Activated T-cell treated with anti-CD3 and anti-CD28 coated beads, Interleukin-2, amount 50 U/mL, for 72 hours (primary cell): ENCODE measurements at regions not wholly inside any gene's neighbourhood (a gene's known extent, or its start where the extent isn't known, plus 50 kb on each side); places are given as distances from the start of the nearest gene placed in this dataset.

Source experiments
- ATAC-seq, 2 donors: fragments of 150-1000 bp; cut with Tn5 transposase; replicated peaks in 1 of 2; 2 replicates each; pipeline ENCODE4 v1.10.0; 2021; ENCODE audit warnings: moderate library complexity in 2 of 2, mild to moderate bottlenecking in 1 of 2
- DNase-seq, 2 donors: peaks; one replicate each; pipeline ENCODE4 v3.0.0; 2021 to 2022; ENCODE audit warnings: mixed read lengths in 1 of 2
- H3K27ac Mint-ChIP-seq: one replicate; pipeline ENCODE4 v1.8.0; 2022; ENCODE audit warnings: mild to moderate bottlenecking, moderate library complexity, mixed read lengths
- H3K27me3 Mint-ChIP-seq: one replicate; pipeline ENCODE4 v1.8.0; 2022; ENCODE audit warnings: low read depth, mixed read lengths
- H3K36me3 Mint-ChIP-seq, 2 donors: one replicate each; pipeline ENCODE4 v1.8.0; 2022; ENCODE audit warnings: mixed read lengths in 2 of 2, mild to moderate bottlenecking in 1 of 2; ENCODE audit not compliant: insufficient read depth in 2 of 2
- H3K4me1 Mint-ChIP-seq: one replicate; pipeline ENCODE4 v1.8.0; 2022; ENCODE audit warnings: low read depth, mixed read lengths
- H3K4me3 Mint-ChIP-seq, 2 donors: one replicate each; pipeline ENCODE4 v1.8.0; 2022; ENCODE audit warnings: mild to moderate bottlenecking in 2 of 2, mixed read lengths in 2 of 2, moderate library complexity in 2 of 2
- H3K9me3 Mint-ChIP-seq, 2 donors: one replicate each; pipeline ENCODE4 v1.8.0; 2022; ENCODE audit warnings: mixed read lengths in 2 of 2

DNA sequence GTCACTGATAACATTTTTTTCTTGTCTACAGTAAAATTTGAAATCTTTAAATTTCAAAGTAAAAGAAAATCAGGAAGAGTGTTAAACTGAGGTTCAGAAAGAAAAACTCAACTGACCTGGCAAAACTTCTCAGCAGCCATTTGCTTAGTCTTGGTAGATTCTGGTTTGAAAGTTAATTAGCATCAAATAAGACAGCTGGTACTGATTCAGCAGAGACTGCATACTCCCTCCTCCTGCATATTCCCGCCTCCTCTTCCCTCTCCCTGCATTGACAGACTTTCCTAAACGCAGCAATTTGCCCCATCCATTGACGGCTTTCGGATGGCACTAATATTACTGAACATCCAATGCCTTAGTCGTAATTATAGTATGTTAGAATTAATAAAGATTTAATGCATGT lies 520.8 kb downstream of the FLRT2 start:
- H3K4me3 Mint-ChIP-seq, result no peak overlapping the region
- ATAC-seq, result no peak
- H3K9me3 Mint-ChIP-seq, result peaks cover 2 to 3% of the 10 kb centered on the region in 2 donors
- DNase-seq, result no peak
- no peaks in the 10 kb centered on the region for H3K27me3 Mint-ChIP-seq
- H3K27ac Mint-ChIP-seq, result no peak overlapping the region
- peaks cover 0 to 6% of the 10 kb centered on the region in 2 donors for H3K36me3 Mint-ChIP-seq
- H3K4me1 Mint-ChIP-seq, result no peaks in the 10 kb centered on the region

GRCh38 chr14:86050072-86050683 lies 520.2 kb downstream of the FLRT2 start:
- Mint-ChIP-seq H3K9me3 (peaks cover 5 to 8% of the 10 kb centered on the region in 2 donors), H3K36me3 (peaks cover 0 to 6% of the 10 kb centered on the region in 2 donors), H3K4me1 (no peaks in the 10 kb centered on the region), H3K27ac (no peak overlapping the region), H3K4me3 (no peak overlapping the region), H3K27me3 (no peaks in the 10 kb centered on the region)
- ATAC-seq (peak in 1 of 2 donors; percentile 78), DNase-seq (no peak)

- H3K9me3 Mint-ChIP-seq, result no peaks in the 10 kb centered on the region
- no peak overlapping the region for H3K4me3 Mint-ChIP-seq
- ATAC-seq, result no peak
- no peak for DNase-seq
- no peaks in the 10 kb centered on the region for H3K4me1 Mint-ChIP-seq
- peaks cover 0 to 1% of the 10 kb centered on the region in 2 donors for H3K36me3 Mint-ChIP-seq
- no peak overlapping the region for H3K27ac Mint-ChIP-seq
- no peaks in the 10 kb centered on the region for H3K27me3 Mint-ChIP-seq
Measured at GRCh38 chr14:86039176-86039575, 509.2 kb downstream of the FLRT2 start.

- H3K4me1 Mint-ChIP-seq, result no peaks in the 10 kb centered on the region
- no peaks in the 10 kb centered on the region for H3K27me3 Mint-ChIP-seq
- ATAC-seq (peak; percentile 49 to 69), DNase-seq (peak; percentile 36 to 39)
- no peak overlapping the region for H3K4me3 Mint-ChIP-seq
- H3K36me3 Mint-ChIP-seq, result peaks cover 0 to 1% of the 10 kb centered on the region in 2 donors
- H3K9me3 Mint-ChIP-seq, result no peaks in the 10 kb centered on the region
- H3K27ac Mint-ChIP-seq, result no peak overlapping the region
Measured at GRCh38 chr14:86038387-86039042, 508.6 kb downstream of the FLRT2 start.

DNA sequence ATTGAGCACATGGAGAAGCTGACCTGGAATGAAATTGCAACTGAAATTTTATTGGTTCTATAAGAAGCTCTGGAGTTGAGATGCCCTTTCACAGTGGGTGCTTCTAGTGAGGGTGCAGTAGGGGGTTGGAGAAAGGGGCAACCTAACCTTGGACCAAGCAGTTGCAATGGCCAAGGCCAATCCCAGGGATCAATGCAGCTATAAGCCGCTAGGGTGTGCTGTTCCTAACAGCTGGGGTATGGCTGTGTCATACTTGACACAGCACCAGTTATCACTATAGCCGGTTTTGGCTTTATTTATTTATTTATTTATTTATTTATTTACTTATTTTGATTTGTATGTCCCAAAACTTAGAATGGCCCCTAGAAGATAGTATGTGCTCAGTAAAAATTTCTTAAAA lies 505.9 kb downstream of the FLRT2 start:
- H3K36me3 Mint-ChIP-seq, result no peaks in the 10 kb centered on the region
- no peak for DNase-seq
- no peak overlapping the region for H3K27ac Mint-ChIP-seq
- H3K27me3 Mint-ChIP-seq, result no peaks in the 10 kb centered on the region
- ATAC-seq, result no peak
- no peak overlapping the region for H3K4me3 Mint-ChIP-seq
- H3K9me3 Mint-ChIP-seq, result no peaks in the 10 kb centered on the region
- no peaks in the 10 kb centered on the region for H3K4me1 Mint-ChIP-seq

DNA sequence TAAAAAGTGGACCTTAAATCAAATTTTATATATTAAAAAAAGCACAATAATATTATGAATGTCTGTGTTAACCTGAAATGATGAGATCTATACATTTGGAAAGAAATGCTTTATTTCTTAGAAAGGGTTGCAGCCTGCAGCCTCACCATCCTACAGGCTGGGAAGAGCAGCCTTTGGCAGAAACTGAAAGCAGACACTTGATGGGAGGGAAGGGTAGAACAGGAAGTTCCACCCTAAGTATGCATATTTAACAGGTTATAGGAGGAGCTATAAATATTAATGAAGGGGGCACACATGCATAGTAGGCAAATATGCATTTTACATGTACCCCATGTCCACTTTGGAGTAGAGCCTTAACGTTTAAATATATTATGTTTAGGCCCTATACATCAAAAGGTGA lies 498.0 kb downstream of the FLRT2 start:
- no peaks in the 10 kb centered on the region for H3K4me1 Mint-ChIP-seq
- H3K36me3 Mint-ChIP-seq, result peaks cover 4 to 11% of the 10 kb centered on the region in 2 donors
- no peak for ATAC-seq
- H3K4me3 Mint-ChIP-seq, result no peak overlapping the region
- H3K9me3 Mint-ChIP-seq, result peaks cover 3% of the 10 kb centered on the region in 2 donors
- H3K27ac Mint-ChIP-seq, result no peak overlapping the region
- no peak for DNase-seq
- no peaks in the 10 kb centered on the region for H3K27me3 Mint-ChIP-seq

DNA sequence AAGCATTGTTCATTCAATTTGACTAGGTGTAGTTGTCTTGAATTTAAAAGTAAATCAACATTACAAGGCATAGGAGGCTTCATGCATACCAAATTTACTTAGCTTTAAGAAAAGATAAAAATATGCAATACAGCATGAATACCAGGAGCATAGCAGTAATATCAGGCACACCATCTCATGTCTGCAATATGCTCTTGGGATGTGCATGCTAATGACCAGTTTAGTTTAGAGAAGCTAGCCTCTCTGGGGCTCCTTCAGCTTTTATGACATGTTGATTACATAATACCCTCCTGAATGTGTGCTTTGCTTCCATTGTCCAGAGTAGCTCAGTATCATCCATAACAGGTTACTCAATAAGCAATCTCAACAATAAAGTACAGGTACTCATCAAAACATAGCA lies 497.2 kb downstream of the FLRT2 start:
- no peak overlapping the region for H3K4me3 Mint-ChIP-seq
- peaks cover 4 to 11% of the 10 kb centered on the region in 2 donors for H3K36me3 Mint-ChIP-seq
- H3K27me3 Mint-ChIP-seq, result no peaks in the 10 kb centered on the region
- DNase-seq, result no peak
- ATAC-seq, result no peak
- no peaks in the 10 kb centered on the region for H3K4me1 Mint-ChIP-seq
- H3K9me3 Mint-ChIP-seq, result peaks cover 3% of the 10 kb centered on the region in 2 donors
- H3K27ac Mint-ChIP-seq, result no peak overlapping the region

DNA sequence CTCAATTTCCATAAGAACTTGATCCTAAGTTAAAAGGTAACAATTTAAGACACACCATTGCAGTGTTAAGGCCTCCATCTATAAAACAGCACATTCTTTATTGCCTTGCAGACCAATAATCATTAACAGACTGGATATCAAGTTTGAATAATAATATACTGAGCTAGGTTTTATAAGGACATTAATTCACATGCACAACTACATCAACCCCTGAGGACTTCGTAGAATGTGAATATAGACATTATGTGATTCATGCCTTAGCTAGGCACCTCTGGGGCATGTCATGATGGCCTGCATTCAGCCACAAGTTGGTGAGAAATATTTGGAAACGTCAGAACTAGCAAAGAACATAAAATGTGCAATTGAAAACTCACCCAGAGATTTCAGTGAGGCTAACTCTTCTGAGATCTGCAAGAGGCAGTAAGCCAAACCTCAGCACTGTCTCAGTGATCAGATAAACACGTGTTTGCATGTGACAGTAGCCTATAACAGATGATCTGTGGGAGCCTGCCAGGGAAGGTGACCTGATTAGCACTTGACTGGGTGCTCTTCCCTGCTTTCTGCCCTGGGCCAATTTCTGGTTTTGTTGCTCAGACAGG lies 492.2 kb downstream of the FLRT2 start:
- Mint-ChIP-seq H3K9me3 (peaks cover 3 to 5% of the 10 kb centered on the region in 2 donors), H3K27me3 (no peaks in the 10 kb centered on the region), H3K27ac (no peak overlapping the region), H3K4me3 (no peak overlapping the region), H3K4me1 (no peaks in the 10 kb centered on the region), H3K36me3 (peaks cover 5 to 12% of the 10 kb centered on the region in 2 donors)
- DNase-seq, result no peak
- no peak for ATAC-seq

- H3K27ac Mint-ChIP-seq, result no peak overlapping the region
- no peak for ATAC-seq
- no peak overlapping the region for H3K4me3 Mint-ChIP-seq
- no peaks in the 10 kb centered on the region for H3K27me3 Mint-ChIP-seq
- no peak for DNase-seq
- peaks cover 3 to 5% of the 10 kb centered on the region in 2 donors for H3K9me3 Mint-ChIP-seq
- H3K4me1 Mint-ChIP-seq, result no peaks in the 10 kb centered on the region
- peaks cover 5 to 12% of the 10 kb centered on the region in 2 donors for H3K36me3 Mint-ChIP-seq
Measured at GRCh38 chr14:86020841-86021240, 490.9 kb downstream of the FLRT2 start.

- H3K27ac Mint-ChIP-seq, result no peak overlapping the region
- H3K36me3 Mint-ChIP-seq, result peaks cover 1 to 3% of the 10 kb centered on the region in 2 donors
- ATAC-seq, result no peak
- H3K27me3 Mint-ChIP-seq, result no peaks in the 10 kb centered on the region
- peaks cover 0 to 2% of the 10 kb centered on the region in 2 donors for H3K9me3 Mint-ChIP-seq
- DNase-seq, result no peak
- no peaks in the 10 kb centered on the region for H3K4me1 Mint-ChIP-seq
- H3K4me3 Mint-ChIP-seq, result no peak overlapping the region
Measured at GRCh38 chr14:86015941-86016340, 486.0 kb downstream of the FLRT2 start.

- no peak overlapping the region for H3K4me3 Mint-ChIP-seq
- no peaks in the 10 kb centered on the region for H3K27me3 Mint-ChIP-seq
- H3K27ac Mint-ChIP-seq, result no peak overlapping the region
- no peaks in the 10 kb centered on the region for H3K4me1 Mint-ChIP-seq
- peaks cover 1 to 3% of the 10 kb centered on the region in 2 donors for H3K36me3 Mint-ChIP-seq
- H3K9me3 Mint-ChIP-seq, result no peaks in the 10 kb centered on the region
- DNase-seq (no peak), ATAC-seq (no peak)
Measured at GRCh38 chr14:86015511-86015910, 485.6 kb downstream of the FLRT2 start.

DNA sequence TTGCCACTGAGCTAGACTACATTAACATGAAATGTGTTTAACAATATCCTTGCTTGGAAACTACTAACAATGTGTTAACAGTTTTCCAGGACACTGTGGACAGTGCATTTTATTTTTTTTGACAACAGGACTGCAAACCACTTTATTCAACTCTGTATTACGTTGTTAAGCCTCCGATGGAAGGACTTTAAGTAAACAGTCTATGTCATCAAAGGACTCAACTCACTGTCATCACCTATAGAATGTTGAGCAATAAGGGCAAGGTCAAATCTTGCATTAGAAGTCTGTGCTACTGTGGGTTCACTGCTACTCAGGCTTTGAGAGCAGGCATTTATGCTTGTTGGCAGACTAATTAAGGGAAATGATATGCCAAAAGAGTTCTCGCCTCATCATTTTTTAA lies 483.7 kb downstream of the FLRT2 start:
- Mint-ChIP-seq H3K4me3 (no peak overlapping the region), H3K27me3 (no peaks in the 10 kb centered on the region), H3K27ac (no peak overlapping the region), H3K36me3 (peaks cover 1 to 3% of the 10 kb centered on the region in 2 donors), H3K9me3 (no peaks in the 10 kb centered on the region), H3K4me1 (no peaks in the 10 kb centered on the region)
- ATAC-seq, result no peak
- no peak for DNase-seq

DNA sequence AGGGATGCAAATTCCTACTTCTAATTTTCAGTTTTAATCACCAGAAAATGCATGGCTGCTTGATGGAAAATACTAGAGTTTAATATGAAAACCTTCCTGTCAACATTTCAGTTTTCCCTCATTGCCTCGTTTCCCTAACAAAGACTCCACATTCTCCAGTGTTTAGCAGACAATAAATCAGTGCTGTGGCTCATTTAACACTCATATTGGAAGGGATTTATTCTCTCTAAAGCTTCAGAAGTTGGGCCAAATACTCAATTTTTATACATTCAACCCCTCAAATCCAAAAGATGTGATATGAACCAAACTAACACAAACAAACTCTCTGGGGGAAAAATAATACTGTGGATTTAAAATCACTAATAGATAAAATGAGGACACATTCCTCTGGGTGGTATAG lies 482.5 kb downstream of the FLRT2 start:
- H3K9me3 Mint-ChIP-seq, result no peaks in the 10 kb centered on the region
- no peak overlapping the region for H3K4me3 Mint-ChIP-seq
- no peaks in the 10 kb centered on the region for H3K36me3 Mint-ChIP-seq
- no peak for ATAC-seq
- no peak for DNase-seq
- no peak overlapping the region for H3K27ac Mint-ChIP-seq
- no peaks in the 10 kb centered on the region for H3K4me1 Mint-ChIP-seq
- H3K27me3 Mint-ChIP-seq, result no peaks in the 10 kb centered on the region
